Ovary (tissue), 3 donors: ENCODE measurements at regions not wholly inside any gene's neighbourhood (a gene's known extent, or its start where the extent isn't known, plus 50 kb on each side); places are given as distances from the start of the nearest gene placed in this dataset.

Source experiments
- EP300 ChIP-seq: sonication (generic); formaldehyde crosslinking; IDR thresholded peaks from one replicate; pipeline ENCODE4 v1.6.1; 2017; ENCODE audit warnings: antibody characterized with exemption
- POLR2A ChIP-seq: fragments of 450-650 bp; IDR thresholded peaks from one replicate; pipeline ENCODE4 v1.6.1; 2017; ENCODE audit warnings: antibody characterized with exemption, mild to moderate bottlenecking, moderate library complexity
- TF ChIP-seq, protein P1 (sequence below), 3 donors: fragments of 450-650 bp in 2 of 3; fragments of 200-600 bp in 1 of 3; IDR thresholded peaks; one replicate each; pipeline versions ENCODE4 v1.5.1 to v1.8.0; 2016 to 2022; ENCODE audit warnings: antibody characterized with exemption in 3 of 3, mild to moderate bottlenecking in 1 of 3
- donor health status: DM: no; HTN: no; CAD: no.

DNA sequence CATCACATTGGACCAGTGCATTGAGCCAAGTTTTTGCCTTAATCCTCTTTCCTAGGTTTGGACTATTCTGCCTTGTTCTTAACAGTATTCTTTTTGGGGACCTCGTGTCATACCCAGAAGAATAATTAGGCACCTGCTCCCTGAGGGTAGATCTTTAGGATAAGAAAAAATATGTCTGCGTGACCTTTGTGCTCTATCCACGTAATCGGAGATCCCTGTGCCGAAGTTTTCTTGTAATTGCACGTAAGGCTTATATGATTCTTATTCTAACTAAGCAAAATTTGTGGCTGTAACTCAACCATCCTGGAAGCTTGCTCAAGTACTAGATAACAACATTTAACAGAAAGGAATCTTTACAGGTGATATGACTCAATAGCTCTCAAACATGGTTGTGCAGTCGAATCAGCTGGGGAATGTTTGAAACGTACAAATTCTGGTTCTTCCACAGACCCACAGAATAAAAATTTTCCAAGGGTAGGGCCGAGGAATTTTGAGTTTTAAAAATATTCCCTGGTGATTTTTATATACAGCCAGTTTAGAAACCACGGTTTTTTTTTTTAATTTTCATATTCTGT lies 344.3 kb downstream of the GBA3 start:
- TF ChIP-seq POLR2A (no peak), EP300 (no peak)
- TF ChIP-seq, protein P1, sequence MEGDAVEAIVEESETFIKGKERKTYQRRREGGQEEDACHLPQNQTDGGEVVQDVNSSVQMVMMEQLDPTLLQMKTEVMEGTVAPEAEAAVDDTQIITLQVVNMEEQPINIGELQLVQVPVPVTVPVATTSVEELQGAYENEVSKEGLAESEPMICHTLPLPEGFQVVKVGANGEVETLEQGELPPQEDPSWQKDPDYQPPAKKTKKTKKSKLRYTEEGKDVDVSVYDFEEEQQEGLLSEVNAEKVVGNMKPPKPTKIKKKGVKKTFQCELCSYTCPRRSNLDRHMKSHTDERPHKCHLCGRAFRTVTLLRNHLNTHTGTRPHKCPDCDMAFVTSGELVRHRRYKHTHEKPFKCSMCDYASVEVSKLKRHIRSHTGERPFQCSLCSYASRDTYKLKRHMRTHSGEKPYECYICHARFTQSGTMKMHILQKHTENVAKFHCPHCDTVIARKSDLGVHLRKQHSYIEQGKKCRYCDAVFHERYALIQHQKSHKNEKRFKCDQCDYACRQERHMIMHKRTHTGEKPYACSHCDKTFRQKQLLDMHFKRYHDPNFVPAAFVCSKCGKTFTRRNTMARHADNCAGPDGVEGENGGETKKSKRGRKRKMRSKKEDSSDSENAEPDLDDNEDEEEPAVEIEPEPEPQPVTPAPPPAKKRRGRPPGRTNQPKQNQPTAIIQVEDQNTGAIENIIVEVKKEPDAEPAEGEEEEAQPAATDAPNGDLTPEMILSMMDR (IDR thresholded peaks at IDR 0.05), result no peak
